ENCODE measurements at regions not wholly inside any gene's neighbourhood (a gene's known extent, or its start where the extent isn't known, plus 50 kb on each side); places are given as distances from the start of the nearest gene placed in this dataset.

DNA sequence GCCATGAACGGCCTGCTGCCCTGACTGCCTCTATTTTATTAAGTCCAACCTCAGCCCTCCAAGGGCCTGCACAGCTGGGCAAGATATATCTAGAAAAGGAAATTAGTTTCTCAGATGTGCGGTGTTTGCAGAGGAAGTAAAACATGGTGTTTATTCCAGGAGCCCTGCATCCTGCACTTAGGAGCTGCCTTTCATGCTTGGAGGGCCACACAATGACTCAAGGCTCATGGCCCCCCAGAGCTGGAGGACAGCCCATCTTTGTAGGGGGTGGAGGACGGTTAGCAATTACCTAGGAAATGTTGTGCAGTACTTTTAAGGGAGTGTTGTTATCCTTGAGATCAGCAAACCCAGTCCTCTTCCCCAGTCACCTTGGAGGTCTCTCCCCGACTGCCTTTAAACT is 80.5 kb downstream of the COPRS start:
- no peak for TF ChIP-seq CTCF (conservative IDR thresholded peaks at IDR 0.05; ENCODE audit: low read length)
- TF ChIP-seq EZH2phosphoT487 (IDR thresholded peaks at IDR 0.05; ENCODE audit: borderline replicate concordance), result no peak

Data from Loucy (cell line).